ENCODE measurements at regions not wholly inside any gene's neighbourhood (a gene's known extent, or its start where the extent isn't known, plus 50 kb on each side); places are given as distances from the start of the nearest gene placed in this dataset.
A peak's percentile ranks its signal among the peaks of the same experiment; 100 is the strongest.

DNA sequence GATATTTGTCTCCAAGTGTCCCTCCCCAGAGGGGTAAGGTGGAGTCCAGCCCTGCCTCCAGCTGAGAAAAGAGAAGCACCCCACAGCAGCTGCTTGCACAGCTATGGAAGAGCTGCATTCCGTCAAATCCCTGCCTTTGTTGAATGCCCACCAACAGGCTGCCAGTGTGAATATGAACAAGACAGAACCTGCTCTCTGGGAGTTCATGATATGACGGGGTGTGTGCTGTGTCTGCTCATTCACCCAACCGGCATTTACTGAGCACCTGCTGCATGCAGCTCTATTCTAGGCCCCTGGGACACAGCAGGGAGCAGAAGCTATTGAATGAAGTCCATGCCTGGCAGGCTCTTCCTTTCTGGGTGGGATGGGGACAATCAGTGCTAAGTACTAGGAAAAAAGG, 238.8 kb downstream of the GADD45G start:
- DNase-seq (ENCODE audit: low read depth in 4 of 6, low spot score in 6 of 6), result no peak
- H3K27ac ChIP-seq (ENCODE audit: low read depth, low read length), result no peak overlapping the region
- no peaks in the 10 kb centered on the region for H3K27me3 ChIP-seq (ENCODE audit: control insufficient read depth, insufficient read depth, low read length)
- no peaks in the 10 kb centered on the region for H3K9me3 ChIP-seq (ENCODE audit: control insufficient read depth, insufficient read depth, low read length)
- no peak overlapping the region for H3K4me3 ChIP-seq (ENCODE audit: low read depth, low read length)
- no peaks in the 10 kb centered on the region for H3K36me3 ChIP-seq (ENCODE audit: control insufficient read depth, insufficient read depth, low read length)
- H3K4me1 ChIP-seq (ENCODE audit: control insufficient read depth, insufficient read depth, low read length), result peaks cover 11% of the 10 kb centered on the region
- WGBS (ENCODE audit: insufficient coverage), result 67% methylated on average over 2 of the region's 3 CpGs

DNA sequence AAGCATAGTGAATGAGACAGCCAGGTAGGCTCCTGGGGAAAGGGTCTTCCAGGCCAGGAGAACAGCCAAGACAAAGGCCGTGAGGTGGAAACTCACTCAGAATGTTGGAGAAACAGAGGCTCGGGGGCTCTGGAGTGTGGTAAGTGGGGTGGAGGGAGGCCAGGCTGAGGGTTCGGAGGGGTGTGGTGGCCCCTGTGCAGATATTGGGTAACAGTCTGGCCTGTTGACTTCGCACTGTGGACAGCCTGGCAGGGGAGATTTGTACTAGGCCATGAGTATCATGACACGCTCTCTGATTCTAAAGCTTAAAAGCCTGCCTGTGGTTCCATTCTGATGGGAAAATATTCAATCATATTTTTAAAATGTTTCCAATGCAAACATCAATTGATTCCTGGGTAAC, 239.3 kb downstream of the GADD45G start:
- Histone ChIP-seq H3K4me3 (ENCODE audit: low read depth, low read length) (no peak overlapping the region), H3K27ac (ENCODE audit: low read depth, low read length) (no peak overlapping the region), H3K4me1 (ENCODE audit: control insufficient read depth, insufficient read depth, low read length) (peaks cover 11% of the 10 kb centered on the region), H3K27me3 (ENCODE audit: control insufficient read depth, insufficient read depth, low read length) (no peaks in the 10 kb centered on the region), H3K36me3 (ENCODE audit: control insufficient read depth, insufficient read depth, low read length) (no peaks in the 10 kb centered on the region), H3K9me3 (ENCODE audit: control insufficient read depth, insufficient read depth, low read length) (no peaks in the 10 kb centered on the region)
- 92% methylated on average over 3 of the region's 5 CpGs for WGBS (ENCODE audit: insufficient coverage)
- no peak for DNase-seq (ENCODE audit: low read depth in 4 of 6, low spot score in 6 of 6)

GRCh38 chr9:89844535-89844934, 239.7 kb downstream of the GADD45G start:
- no peaks in the 10 kb centered on the region for H3K36me3 ChIP-seq (ENCODE audit: control insufficient read depth, insufficient read depth, low read length)
- no CpG with 5 or more reads among the region's 6 CpGs for WGBS (ENCODE audit: insufficient coverage)
- no peak overlapping the region for H3K4me3 ChIP-seq (ENCODE audit: low read depth, low read length)

DNA sequence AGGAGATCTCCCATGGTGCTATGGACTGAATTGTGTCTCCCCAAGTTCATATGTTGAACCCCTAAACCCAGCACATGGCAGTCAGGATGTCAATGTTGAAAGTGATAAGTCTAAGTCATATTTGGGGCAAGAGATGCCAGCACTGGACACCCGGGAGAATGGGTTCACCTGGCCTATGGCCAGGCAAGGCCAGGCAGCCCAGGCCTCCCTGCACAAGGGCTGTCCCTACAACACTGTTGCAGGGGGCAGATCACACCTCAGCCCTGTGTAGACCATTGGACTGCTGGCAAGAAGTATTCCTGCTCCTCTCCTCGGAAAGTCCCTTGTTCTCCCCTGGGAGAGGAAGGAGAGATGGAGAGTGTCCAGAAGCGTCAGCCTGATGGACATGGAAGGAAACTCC, 240.5 kb downstream of the GADD45G start:
- no peak overlapping the region for H3K4me3 ChIP-seq (ENCODE audit: low read depth, low read length)
- no peaks in the 10 kb centered on the region for H3K36me3 ChIP-seq (ENCODE audit: control insufficient read depth, insufficient read depth, low read length)
- no peak for DNase-seq (ENCODE audit: low read depth in 4 of 6, low spot score in 6 of 6)
- H3K27me3 ChIP-seq (ENCODE audit: control insufficient read depth, insufficient read depth, low read length), result no peaks in the 10 kb centered on the region
- 90% methylated on average over 2 of the region's 3 CpGs for WGBS (ENCODE audit: insufficient coverage)
- no peaks in the 10 kb centered on the region for H3K9me3 ChIP-seq (ENCODE audit: control insufficient read depth, insufficient read depth, low read length)
- no peak overlapping the region for H3K27ac ChIP-seq (ENCODE audit: low read depth, low read length)
- no peaks in the 10 kb centered on the region for H3K4me1 ChIP-seq (ENCODE audit: control insufficient read depth, insufficient read depth, low read length)

More at GRCh38 chr9:89844535-89844934, 239.7 kb downstream of the GADD45G start:
- no peaks in the 10 kb centered on the region for H3K27me3 ChIP-seq (ENCODE audit: control insufficient read depth, insufficient read depth, low read length)
- no peak overlapping the region for H3K27ac ChIP-seq (ENCODE audit: low read depth, low read length)
- no peaks in the 10 kb centered on the region for H3K9me3 ChIP-seq (ENCODE audit: control insufficient read depth, insufficient read depth, low read length)
- H3K4me1 ChIP-seq (ENCODE audit: control insufficient read depth, insufficient read depth, low read length), result peaks cover 7% of the 10 kb centered on the region
- peak in 1 of 6 donors; percentile 19 for DNase-seq (ENCODE audit: low read depth in 4 of 6, low spot score in 6 of 6)

GRCh38 chr9:89845862-89846261, 241.1 kb downstream of the GADD45G start:
- 88% methylated on average over 9 of the region's 9 CpGs for WGBS (ENCODE audit: insufficient coverage)
- Histone ChIP-seq H3K9me3 (ENCODE audit: control insufficient read depth, insufficient read depth, low read length) (no peaks in the 10 kb centered on the region), H3K4me3 (ENCODE audit: low read depth, low read length) (no peak overlapping the region), H3K27ac (ENCODE audit: low read depth, low read length) (no peak overlapping the region), H3K27me3 (ENCODE audit: control insufficient read depth, insufficient read depth, low read length) (no peaks in the 10 kb centered on the region), H3K36me3 (ENCODE audit: control insufficient read depth, insufficient read depth, low read length) (no peaks in the 10 kb centered on the region), H3K4me1 (ENCODE audit: control insufficient read depth, insufficient read depth, low read length) (no peaks in the 10 kb centered on the region)
- no peak for DNase-seq (ENCODE audit: low read depth in 4 of 6, low spot score in 6 of 6)

GRCh38 chr9:89848060-89849040, 243.5 kb downstream of the GADD45G start:
- no peaks in the 10 kb centered on the region for H3K4me1 ChIP-seq (ENCODE audit: control insufficient read depth, insufficient read depth, low read length)
- no peak overlapping the region for H3K4me3 ChIP-seq (ENCODE audit: low read depth, low read length)
- H3K27ac ChIP-seq (ENCODE audit: low read depth, low read length), result no peak overlapping the region
- 94% methylated on average over 17 of the region's 20 CpGs for WGBS (ENCODE audit: insufficient coverage)
- no peaks in the 10 kb centered on the region for H3K9me3 ChIP-seq (ENCODE audit: control insufficient read depth, insufficient read depth, low read length)
- H3K27me3 ChIP-seq (ENCODE audit: control insufficient read depth, insufficient read depth, low read length), result no peaks in the 10 kb centered on the region
- DNase-seq (ENCODE audit: low read depth in 4 of 6, low spot score in 6 of 6), result no peak
- no peaks in the 10 kb centered on the region for H3K36me3 ChIP-seq (ENCODE audit: control insufficient read depth, insufficient read depth, low read length)

DNA sequence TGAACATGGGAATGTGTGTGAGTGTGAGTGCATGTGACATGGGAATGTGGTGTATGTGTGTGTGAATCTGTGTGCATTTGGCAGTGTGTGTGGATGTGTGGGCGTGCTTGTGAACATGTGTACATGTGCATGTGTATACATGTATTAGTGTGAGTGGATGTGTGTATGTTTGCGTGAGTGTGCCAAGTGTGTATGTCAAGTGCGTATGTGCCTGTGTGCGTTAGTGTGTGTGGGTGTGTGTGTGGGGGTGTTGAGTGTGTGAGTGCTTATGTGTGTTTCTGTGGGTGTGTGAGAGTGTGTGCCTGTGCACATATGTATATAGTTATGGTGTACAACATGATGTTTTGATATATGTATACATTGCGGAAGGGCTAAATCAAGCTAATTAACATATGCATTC, 244.3 kb downstream of the GADD45G start:
- DNase-seq (ENCODE audit: low read depth in 4 of 6, low spot score in 6 of 6), result no peak
- H3K27ac ChIP-seq (ENCODE audit: low read depth, low read length), result no peak overlapping the region

DNA sequence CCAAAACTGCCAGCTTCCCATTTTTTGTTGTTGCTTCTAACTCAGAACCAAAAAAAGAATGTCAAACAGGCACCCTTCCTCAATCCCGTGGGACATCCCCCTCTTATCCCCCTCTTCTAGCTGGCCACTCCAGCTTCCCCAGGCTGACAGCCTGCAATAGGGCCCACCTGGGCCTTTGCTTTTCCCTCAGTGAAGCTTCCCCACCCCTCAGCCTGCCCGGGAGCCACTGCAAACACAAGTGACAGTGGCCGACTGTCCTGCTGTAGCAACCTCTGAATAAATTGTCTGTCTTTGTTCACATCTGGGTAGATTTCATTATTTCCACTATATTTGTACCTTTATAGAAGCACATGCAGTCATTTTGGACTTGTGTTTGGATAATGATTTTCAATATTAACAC, 245.3 kb downstream of the GADD45G start:
- no peak overlapping the region for H3K4me3 ChIP-seq (ENCODE audit: low read depth, low read length)
- no peaks in the 10 kb centered on the region for H3K36me3 ChIP-seq (ENCODE audit: control insufficient read depth, insufficient read depth, low read length)
- H3K9me3 ChIP-seq (ENCODE audit: control insufficient read depth, insufficient read depth, low read length), result no peaks in the 10 kb centered on the region
- DNase-seq (ENCODE audit: low read depth in 4 of 6, low spot score in 6 of 6), result no peak
- WGBS (ENCODE audit: insufficient coverage), result 73% methylated on average over 1 of the region's 3 CpGs
- H3K27ac ChIP-seq (ENCODE audit: low read depth, low read length), result no peak overlapping the region
- H3K4me1 ChIP-seq (ENCODE audit: control insufficient read depth, insufficient read depth, low read length), result no peaks in the 10 kb centered on the region
- H3K27me3 ChIP-seq (ENCODE audit: control insufficient read depth, insufficient read depth, low read length), result no peaks in the 10 kb centered on the region

More for the DNA sequence above, 244.3 kb downstream of the GADD45G start:
- 81% methylated on average over 4 of the region's 5 CpGs for WGBS (ENCODE audit: insufficient coverage)
- no peaks in the 10 kb centered on the region for H3K27me3 ChIP-seq (ENCODE audit: control insufficient read depth, insufficient read depth, low read length)
- no peaks in the 10 kb centered on the region for H3K9me3 ChIP-seq (ENCODE audit: control insufficient read depth, insufficient read depth, low read length)
- H3K4me1 ChIP-seq (ENCODE audit: control insufficient read depth, insufficient read depth, low read length), result no peaks in the 10 kb centered on the region
- no peaks in the 10 kb centered on the region for H3K36me3 ChIP-seq (ENCODE audit: control insufficient read depth, insufficient read depth, low read length)
- H3K4me3 ChIP-seq (ENCODE audit: low read depth, low read length), result no peak overlapping the region

GRCh38 chr9:89850631-89851325, 246.0 kb downstream of the GADD45G start:
- no peak for DNase-seq (ENCODE audit: low read depth in 4 of 6, low spot score in 6 of 6)
- no peaks in the 10 kb centered on the region for H3K27me3 ChIP-seq (ENCODE audit: control insufficient read depth, insufficient read depth, low read length)
- H3K4me1 ChIP-seq (ENCODE audit: control insufficient read depth, insufficient read depth, low read length), result no peaks in the 10 kb centered on the region
- H3K9me3 ChIP-seq (ENCODE audit: control insufficient read depth, insufficient read depth, low read length), result no peaks in the 10 kb centered on the region
- no peak overlapping the region for H3K27ac ChIP-seq (ENCODE audit: low read depth, low read length)
- 68% methylated on average over 6 of the region's 7 CpGs for WGBS (ENCODE audit: insufficient coverage)
- H3K4me3 ChIP-seq (ENCODE audit: low read depth, low read length), result no peak overlapping the region
- H3K36me3 ChIP-seq (ENCODE audit: control insufficient read depth, insufficient read depth, low read length), result no peaks in the 10 kb centered on the region
